ENCODE measurements at regions not wholly inside any gene's neighbourhood (a gene's known extent, or its start where the extent isn't known, plus 50 kb on each side); places are given as distances from the start of the nearest gene placed in this dataset.

DNA sequence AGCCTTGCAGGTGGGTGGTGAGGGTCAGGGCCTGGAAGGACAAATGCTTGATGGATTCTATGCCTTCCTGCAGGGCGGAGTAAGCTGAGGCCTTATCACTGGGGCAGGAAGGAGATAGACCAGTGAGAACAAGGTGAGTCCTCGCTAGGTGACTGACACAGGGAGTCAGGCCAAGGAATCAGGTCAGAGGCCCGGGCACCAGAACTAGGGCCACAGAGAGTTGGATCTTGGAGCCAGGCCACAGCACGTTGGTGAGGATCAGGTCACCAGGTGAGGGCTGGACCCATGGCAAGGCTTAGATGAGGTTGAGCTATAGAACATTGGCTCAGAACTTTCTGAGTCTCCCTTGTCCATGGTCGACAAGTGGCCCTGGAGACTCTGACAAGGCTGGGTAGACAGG lies 328.2 kb downstream of the FOXO1 start:
- WGBS (ENCODE audit: low lambda C conversion rate, missing lambda C conversion rate), result 93% methylated on average over 5 of the region's 5 CpGs
- H3K4me2 ChIP-seq, result no peak overlapping the region
- no peaks in the 10 kb centered on the region for H4K20me1 ChIP-seq (ENCODE audit: insufficient read depth, poor library complexity, severe bottlenecking)
- H3K9me3 ChIP-seq (ENCODE audit: low read depth), result no peaks in the 10 kb centered on the region
- no peaks in the 10 kb centered on the region for H3K36me3 ChIP-seq (replicated peaks; ENCODE audit: insufficient read depth, low read depth)
- no peak for DNase-seq (ENCODE audit: low spot score)
- H3K79me2 ChIP-seq, result no peaks in the 10 kb centered on the region
- no peaks in the 10 kb centered on the region for H3K9me2 ChIP-seq (replicated peaks; ENCODE audit: insufficient read depth)
- TF ChIP-seq, protein P1, sequence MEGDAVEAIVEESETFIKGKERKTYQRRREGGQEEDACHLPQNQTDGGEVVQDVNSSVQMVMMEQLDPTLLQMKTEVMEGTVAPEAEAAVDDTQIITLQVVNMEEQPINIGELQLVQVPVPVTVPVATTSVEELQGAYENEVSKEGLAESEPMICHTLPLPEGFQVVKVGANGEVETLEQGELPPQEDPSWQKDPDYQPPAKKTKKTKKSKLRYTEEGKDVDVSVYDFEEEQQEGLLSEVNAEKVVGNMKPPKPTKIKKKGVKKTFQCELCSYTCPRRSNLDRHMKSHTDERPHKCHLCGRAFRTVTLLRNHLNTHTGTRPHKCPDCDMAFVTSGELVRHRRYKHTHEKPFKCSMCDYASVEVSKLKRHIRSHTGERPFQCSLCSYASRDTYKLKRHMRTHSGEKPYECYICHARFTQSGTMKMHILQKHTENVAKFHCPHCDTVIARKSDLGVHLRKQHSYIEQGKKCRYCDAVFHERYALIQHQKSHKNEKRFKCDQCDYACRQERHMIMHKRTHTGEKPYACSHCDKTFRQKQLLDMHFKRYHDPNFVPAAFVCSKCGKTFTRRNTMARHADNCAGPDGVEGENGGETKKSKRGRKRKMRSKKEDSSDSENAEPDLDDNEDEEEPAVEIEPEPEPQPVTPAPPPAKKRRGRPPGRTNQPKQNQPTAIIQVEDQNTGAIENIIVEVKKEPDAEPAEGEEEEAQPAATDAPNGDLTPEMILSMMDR (IDR thresholded peaks at IDR 0.05; ENCODE audit: poor library complexity), result no peak
- TF ChIP-seq EZH2 (IDR thresholded peaks at IDR 0.05; ENCODE audit: borderline replicate concordance) (no peak), EZH2phosphoT487 (IDR thresholded peaks at IDR 0.05; ENCODE audit: low read depth, severe bottlenecking, unreplicated experiment) (no peak)
- no peak overlapping the region for H3K27ac ChIP-seq
- no peak overlapping the region for H3K4me3 ChIP-seq
- no peaks in the 10 kb centered on the region for H3K27me3 ChIP-seq
- peaks cover 35% of the 10 kb centered on the region for H3K4me1 ChIP-seq (ENCODE audit: insufficient read depth)
- no peak overlapping the region for H2AFZ ChIP-seq

DNA sequence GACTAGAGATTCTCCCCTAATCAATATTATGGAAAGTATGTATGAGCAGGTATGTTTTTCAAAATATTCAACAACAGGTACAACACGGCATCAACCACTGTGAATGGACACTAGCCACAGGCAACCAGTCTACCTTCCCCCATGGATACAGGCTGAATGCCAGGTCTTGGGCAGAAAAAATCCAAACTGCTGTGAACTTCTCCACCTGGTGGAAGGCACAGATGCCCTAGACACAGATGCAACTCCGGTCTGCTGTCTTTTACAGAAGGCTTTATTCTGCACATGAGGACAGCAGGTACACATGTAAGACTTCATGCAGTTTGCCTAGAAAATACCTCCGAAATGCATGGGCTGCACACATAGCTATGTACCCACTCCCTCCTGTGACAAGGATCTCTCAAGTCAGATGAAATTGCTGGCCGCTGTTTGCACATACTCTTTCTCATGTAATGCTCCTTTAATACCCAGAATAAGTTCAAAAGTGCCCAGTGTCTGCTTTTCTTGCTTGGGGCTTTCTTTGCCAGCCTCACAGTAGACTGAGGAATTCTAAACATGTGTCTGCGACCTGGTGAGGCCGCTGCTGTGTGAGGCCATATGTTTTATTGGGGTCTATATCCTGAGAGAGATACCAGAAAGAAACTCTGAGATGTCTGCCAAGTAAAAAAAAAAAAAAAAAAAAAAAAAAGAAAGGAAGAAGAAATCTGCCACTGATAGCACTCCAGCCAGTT lies 325.9 kb downstream of the FOXO1 start:
- Histone ChIP-seq H3K27ac (peak overlapping the region; percentile 30), H3K9me2 (replicated peaks; ENCODE audit: insufficient read depth) (no peaks in the 10 kb centered on the region), H3K36me3 (replicated peaks; ENCODE audit: insufficient read depth, low read depth) (no peaks in the 10 kb centered on the region), H3K79me2 (no peaks in the 10 kb centered on the region), H3K27me3 (no peaks in the 10 kb centered on the region), H2AFZ (no peak overlapping the region), H3K4me2 (no peak overlapping the region), H3K4me1 (ENCODE audit: insufficient read depth) (peaks cover 35% of the 10 kb centered on the region), H3K4me3 (no peak overlapping the region), H4K20me1 (ENCODE audit: insufficient read depth, poor library complexity, severe bottlenecking) (no peaks in the 10 kb centered on the region), H3K9me3 (ENCODE audit: low read depth) (no peaks in the 10 kb centered on the region)
- TF ChIP-seq EZH2phosphoT487 (IDR thresholded peaks at IDR 0.05; ENCODE audit: low read depth, severe bottlenecking, unreplicated experiment) (no peak), EZH2 (IDR thresholded peaks at IDR 0.05; ENCODE audit: borderline replicate concordance) (no peak)
- TF ChIP-seq, protein P1 (IDR thresholded peaks at IDR 0.05; ENCODE audit: poor library complexity), result peak; percentile 13
- 52% methylated on average over 6 of the region's 6 CpGs for WGBS (ENCODE audit: low lambda C conversion rate, missing lambda C conversion rate)
- no peak for DNase-seq (ENCODE audit: low spot score)

DNA sequence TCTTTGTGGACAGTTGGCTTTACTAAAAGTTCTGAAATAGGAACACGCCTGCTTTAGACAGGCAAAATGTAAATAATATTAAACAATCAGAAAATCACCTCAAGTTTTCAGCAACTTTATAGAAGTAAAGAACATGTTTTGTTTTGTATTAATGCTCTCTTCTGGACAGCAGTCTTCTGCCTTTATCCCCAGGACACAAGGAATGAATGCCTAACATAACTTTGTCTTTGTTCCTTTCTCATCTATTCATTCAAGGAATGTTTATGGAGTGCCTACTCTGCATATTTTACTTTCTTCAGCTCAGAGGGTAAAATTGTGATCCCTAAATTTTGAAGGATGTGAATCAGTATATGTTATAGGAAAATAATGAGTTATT lies 325.4 kb downstream of the FOXO1 start:
- no peaks in the 10 kb centered on the region for H3K27me3 ChIP-seq
- 29% methylated on average over 1 of the region's 1 CpG for WGBS (ENCODE audit: low lambda C conversion rate, missing lambda C conversion rate)
- H2AFZ ChIP-seq, result no peak overlapping the region
- H3K4me1 ChIP-seq (ENCODE audit: insufficient read depth), result peaks cover 31% of the 10 kb centered on the region
- no peak for DNase-seq (ENCODE audit: low spot score)
- no peaks in the 10 kb centered on the region for H4K20me1 ChIP-seq (ENCODE audit: insufficient read depth, poor library complexity, severe bottlenecking)
- no peaks in the 10 kb centered on the region for H3K9me3 ChIP-seq (ENCODE audit: low read depth)
- H3K4me2 ChIP-seq, result peak overlapping the region; percentile 20
- peak overlapping the region; percentile 30 for H3K27ac ChIP-seq
- H3K36me3 ChIP-seq (replicated peaks; ENCODE audit: insufficient read depth, low read depth), result no peaks in the 10 kb centered on the region
- TF ChIP-seq, protein P1 (IDR thresholded peaks at IDR 0.05; ENCODE audit: poor library complexity), result no peak
- TF ChIP-seq EZH2 (IDR thresholded peaks at IDR 0.05; ENCODE audit: borderline replicate concordance) (no peak), EZH2phosphoT487 (IDR thresholded peaks at IDR 0.05; ENCODE audit: low read depth, severe bottlenecking, unreplicated experiment) (no peak)
- H3K4me3 ChIP-seq, result no peak overlapping the region
- H3K9me2 ChIP-seq (replicated peaks; ENCODE audit: insufficient read depth), result no peaks in the 10 kb centered on the region
- H3K79me2 ChIP-seq, result no peaks in the 10 kb centered on the region
